OCI-LY7 (cell line): ENCODE measurements at regions not wholly inside any gene's neighbourhood (a gene's known extent, or its start where the extent isn't known, plus 50 kb on each side); places are given as distances from the start of the nearest gene placed in this dataset.

Experiments
- CTCF ChIP-seq: fragments of 200-600 bp; sonication (generic); conservative IDR thresholded peaks from 2 replicates; pipeline ENCODE4 v1.5.1; 2014; ENCODE audit warnings: mild to moderate bottlenecking, antibody characterized with exemption, low read length, moderate library complexity, mixed read lengths
- EZH2phosphoT487 ChIP-seq: fragments of 200-600 bp; sonication (generic); IDR thresholded peaks from 2 replicates; pipeline ENCODE4 v1.6.1; 2018; ENCODE audit warnings: low read depth, borderline replicate concordance, mild to moderate bottlenecking, mixed run types, antibody characterized with exemption, low read length, moderate library complexity, mixed read lengths

GRCh38 chr16:86193528-86194193 lies 294.7 kb downstream of the IRF8 start:
- TF ChIP-seq CTCF (no peak), EZH2phosphoT487 (no peak)
